Psoas muscle (tissue), 7 donors: ENCODE measurements at regions not wholly inside any gene's neighbourhood (a gene's known extent, or its start where the extent isn't known, plus 50 kb on each side); places are given as distances from the start of the nearest gene placed in this dataset.

Source experiments
- ATAC-seq, 4 donors: fragments of 200-7000 bp; cut with Tn5 transposase; one replicate each; pipeline ENCODE4 v1.9.1; 2020; ENCODE audit warnings: moderate library complexity in 3 of 4, mild to moderate bottlenecking in 2 of 4
- DNase-seq, 2 donors: peaks; one replicate each; pipeline ENCODE4 v3.0.0-alpha.2; 2020
- H3K27ac ChIP-seq: fragments of 200-600 bp; one replicate; pipeline ENCODE4 v1.8.0; 2022
- H3K27me3 ChIP-seq, 3 donors: fragments of 200-600 bp in 1 of 3; one replicate each; pipeline versions ENCODE4 v1.6.1 to v1.8.0; 2013 to 2022; ENCODE audit warnings: low read length in 2 of 3, mild to moderate bottlenecking in 2 of 3, moderate library complexity in 1 of 3; ENCODE audit not compliant: insufficient read depth in 3 of 3
- H3K36me3 ChIP-seq, 2 donors: fragments of 200-600 bp in 1 of 2; one replicate each; pipeline versions ENCODE4 v1.6.1 to v1.8.0; 2013 to 2022; ENCODE audit warnings: low read depth in 1 of 2, mild to moderate bottlenecking in 1 of 2, moderate library complexity in 1 of 2; ENCODE audit not compliant: insufficient read depth in 1 of 2
- H3K4me1 ChIP-seq: fragments of 200-600 bp; one replicate; pipeline ENCODE4 v1.8.0; 2022
- H3K4me3 ChIP-seq: fragments of 200-600 bp; one replicate; pipeline ENCODE4 v1.8.0; 2022; ENCODE audit warnings: mild to moderate bottlenecking
- H3K9me3 ChIP-seq: fragments of 200-600 bp; one replicate; pipeline ENCODE4 v1.8.0; 2022
- WGBS, 3 donors: extraction: QIAGEN DNeasy Blood & Tissue Kit; methylation state at CpG; one replicate each; pipeline versions ENCODE4 v1.1.6 to v1.1.7; 2013; 5-methylcytosine and 5-hydroxymethylcytosine counted together
- intact Hi-C, 2 donors: fragments of 100-400 bp; cut with DNase I; formaldehyde crosslinking; loops; one replicate each; pipeline versions ENCODE4 v1.11.0 to v1.14.2; 2022
- TF ChIP-seq, protein P1 (sequence below): fragments of 200-600 bp; IDR thresholded peaks from one replicate; pipeline ENCODE4 v1.8.0; 2022; ENCODE audit warnings: antibody characterized with exemption
- donor health status: healthy with polysubstance abuse.
- donor health status: DM: no; HTN: no; CAD: no; lungs with moderate emphysema.
- donor health status: Bipolar disorder and iron deficiency.
- donor health status: healthy.
- donor health status: DM: yes; HTN: yes; CAD: no.
- donor health status: DM: no; HTN: no; CAD: no.
- donor health status: DM: yes; HTN: yes; CAD: no.

GRCh38 chr6:21748343-21749056 is 154.9 kb downstream of the SOX4 start:
- no peaks in the 10 kb centered on the region for H3K36me3 ChIP-seq
- ATAC-seq, result no peak
- no peak overlapping the region for H3K4me3 ChIP-seq
- WGBS, 3 donors, result 35 to 48% (median 47%) methylated on average over 3 of the region's 3 CpGs
- TF ChIP-seq, protein P1, sequence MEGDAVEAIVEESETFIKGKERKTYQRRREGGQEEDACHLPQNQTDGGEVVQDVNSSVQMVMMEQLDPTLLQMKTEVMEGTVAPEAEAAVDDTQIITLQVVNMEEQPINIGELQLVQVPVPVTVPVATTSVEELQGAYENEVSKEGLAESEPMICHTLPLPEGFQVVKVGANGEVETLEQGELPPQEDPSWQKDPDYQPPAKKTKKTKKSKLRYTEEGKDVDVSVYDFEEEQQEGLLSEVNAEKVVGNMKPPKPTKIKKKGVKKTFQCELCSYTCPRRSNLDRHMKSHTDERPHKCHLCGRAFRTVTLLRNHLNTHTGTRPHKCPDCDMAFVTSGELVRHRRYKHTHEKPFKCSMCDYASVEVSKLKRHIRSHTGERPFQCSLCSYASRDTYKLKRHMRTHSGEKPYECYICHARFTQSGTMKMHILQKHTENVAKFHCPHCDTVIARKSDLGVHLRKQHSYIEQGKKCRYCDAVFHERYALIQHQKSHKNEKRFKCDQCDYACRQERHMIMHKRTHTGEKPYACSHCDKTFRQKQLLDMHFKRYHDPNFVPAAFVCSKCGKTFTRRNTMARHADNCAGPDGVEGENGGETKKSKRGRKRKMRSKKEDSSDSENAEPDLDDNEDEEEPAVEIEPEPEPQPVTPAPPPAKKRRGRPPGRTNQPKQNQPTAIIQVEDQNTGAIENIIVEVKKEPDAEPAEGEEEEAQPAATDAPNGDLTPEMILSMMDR, result no peak
- no peak overlapping the region for H3K27ac ChIP-seq
- no peak for DNase-seq
- H3K9me3 ChIP-seq, result no peaks in the 10 kb centered on the region
- intact Hi-C loops, result no loop called here
- no peaks in the 10 kb centered on the region for H3K27me3 ChIP-seq
- no peaks in the 10 kb centered on the region for H3K4me1 ChIP-seq

DNA sequence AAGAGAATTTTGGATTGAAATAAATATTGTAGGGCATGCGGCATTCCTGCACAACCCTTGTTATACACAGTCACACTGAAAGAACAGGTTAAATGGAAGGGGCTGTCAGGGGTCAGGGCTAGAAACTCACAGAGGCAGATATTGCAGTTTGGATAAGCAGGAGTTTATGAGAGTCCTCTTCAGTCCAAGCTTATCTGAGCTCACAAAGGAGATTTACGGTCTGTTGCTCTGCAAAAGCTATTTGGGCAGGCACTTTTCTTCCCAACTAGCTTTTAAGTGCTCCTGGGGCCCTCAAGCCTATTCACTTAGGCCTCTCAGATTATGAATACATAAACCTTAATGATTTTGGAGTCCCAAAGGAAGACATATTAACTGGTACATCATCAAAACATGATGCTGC is 156.2 kb downstream of the SOX4 start:
- WGBS, 3 donors, result 89 to 98% (median 94%) methylated on average over 2 of the region's 2 CpGs
- TF ChIP-seq, protein P1, result no peak
- H3K27me3 ChIP-seq, result no peaks in the 10 kb centered on the region
- intact Hi-C loops, result no loop called here
- no peaks in the 10 kb centered on the region for H3K4me1 ChIP-seq
- no peak overlapping the region for H3K27ac ChIP-seq
- no peak for DNase-seq
- H3K36me3 ChIP-seq, result no peaks in the 10 kb centered on the region
- H3K9me3 ChIP-seq, result no peaks in the 10 kb centered on the region
- H3K4me3 ChIP-seq, result no peak overlapping the region
- no peak for ATAC-seq

- DNase-seq, result no peak
- no peak overlapping the region for H3K4me3 ChIP-seq
These were observed 157.0 kb downstream of the SOX4 start for GRCh38 chr6:21750575-21750974.

GRCh38 chr6:21751608-21752007 is 158.1 kb downstream of the SOX4 start:
- intact Hi-C loops, result no loop called here
- 86 to 89% (median 88%) methylated on average over 6 of the region's 6 CpGs for WGBS, 3 donors
- Histone ChIP-seq H3K27ac (no peak overlapping the region), H3K36me3 (no peaks in the 10 kb centered on the region), H3K4me3 (no peak overlapping the region), H3K4me1 (no peaks in the 10 kb centered on the region), H3K9me3 (no peaks in the 10 kb centered on the region), H3K27me3 (no peaks in the 10 kb centered on the region)
- no peak for DNase-seq
- no peak for ATAC-seq
- TF ChIP-seq, protein P1, result no peak

More at GRCh38 chr6:21750575-21750974, 157.0 kb downstream of the SOX4 start:
- Histone ChIP-seq H3K9me3 (no peaks in the 10 kb centered on the region), H3K27ac (no peak overlapping the region), H3K4me1 (no peaks in the 10 kb centered on the region), H3K36me3 (no peaks in the 10 kb centered on the region), H3K27me3 (no peaks in the 10 kb centered on the region)
- TF ChIP-seq, protein P1, result no peak
- intact Hi-C loops, result no loop called here
- WGBS, 3 donors, result 51 to 72% (median 71%) methylated on average over 1 of the region's 1 CpG
- no peak for ATAC-seq
